Rectal smooth muscle tissue (tissue), 1 donor: ENCODE measurements at regions not wholly inside any gene's neighbourhood (a gene's known extent, or its start where the extent isn't known, plus 50 kb on each side); places are given as distances from the start of the nearest gene placed in this dataset.

Source experiments
- H3K27ac ChIP-seq: one replicate; pipeline ENCODE4 v1.7.0; 2013; ENCODE audit warnings: low read depth, low read length, inconsistent platforms
- H3K27me3 ChIP-seq: one replicate; pipeline ENCODE4 v1.7.0; 2013; ENCODE audit warnings: low read length; ENCODE audit not compliant: control insufficient read depth, insufficient read depth
- H3K36me3 ChIP-seq: one replicate; pipeline ENCODE4 v1.7.0; 2013; ENCODE audit warnings: low read length; ENCODE audit not compliant: control insufficient read depth, insufficient read depth
- H3K4me1 ChIP-seq: one replicate; pipeline ENCODE4 v1.7.0; 2013; ENCODE audit warnings: low read length; ENCODE audit not compliant: control insufficient read depth, insufficient read depth
- H3K4me3 ChIP-seq: one replicate; pipeline ENCODE4 v1.7.0; 2013; ENCODE audit warnings: low read length
- H3K9ac ChIP-seq: one replicate; pipeline ENCODE4 v1.7.0; 2013; ENCODE audit warnings: low read length

- H3K27me3 ChIP-seq, result no peaks in the 10 kb centered on the region
- no peak overlapping the region for H3K9ac ChIP-seq
- no peak overlapping the region for H3K27ac ChIP-seq
- no peaks in the 10 kb centered on the region for H3K36me3 ChIP-seq
- H3K4me1 ChIP-seq, result no peaks in the 10 kb centered on the region
- H3K4me3 ChIP-seq, result no peak overlapping the region
Observed at GRCh38 chr10:62627983-62628382, 176.5 kb upstream of the ADO start.

- Histone ChIP-seq H3K36me3 (no peaks in the 10 kb centered on the region), H3K4me3 (no peak overlapping the region), H3K27ac (no peak overlapping the region), H3K9ac (no peak overlapping the region), H3K4me1 (no peaks in the 10 kb centered on the region), H3K27me3 (no peaks in the 10 kb centered on the region)
Observed at GRCh38 chr10:62631241-62631640, 173.3 kb upstream of the ADO start.

GRCh38 chr10:62632071-62632809 lies 172.3 kb upstream of the ADO start:
- H3K9ac ChIP-seq, result no peak overlapping the region
- H3K4me3 ChIP-seq, result no peak overlapping the region
- no peaks in the 10 kb centered on the region for H3K36me3 ChIP-seq
- no peaks in the 10 kb centered on the region for H3K4me1 ChIP-seq
- H3K27me3 ChIP-seq, result no peaks in the 10 kb centered on the region
- no peak overlapping the region for H3K27ac ChIP-seq

- Histone ChIP-seq H3K27ac (no peak overlapping the region), H3K9ac (no peak overlapping the region), H3K36me3 (no peaks in the 10 kb centered on the region), H3K27me3 (no peaks in the 10 kb centered on the region), H3K4me1 (no peaks in the 10 kb centered on the region), H3K4me3 (no peak overlapping the region)
Observed at GRCh38 chr10:62633976-62634375, 170.5 kb upstream of the ADO start.

- no peak overlapping the region for H3K27ac ChIP-seq
- no peak overlapping the region for H3K9ac ChIP-seq
- no peak overlapping the region for H3K4me3 ChIP-seq
- no peaks in the 10 kb centered on the region for H3K27me3 ChIP-seq
- no peaks in the 10 kb centered on the region for H3K4me1 ChIP-seq
- H3K36me3 ChIP-seq, result no peaks in the 10 kb centered on the region
Observed at GRCh38 chr10:62634576-62634975, 169.9 kb upstream of the ADO start.

- no peaks in the 10 kb centered on the region for H3K27me3 ChIP-seq
- no peak overlapping the region for H3K9ac ChIP-seq
- no peaks in the 10 kb centered on the region for H3K36me3 ChIP-seq
- H3K4me1 ChIP-seq, result no peaks in the 10 kb centered on the region
- no peak overlapping the region for H3K4me3 ChIP-seq
- no peak overlapping the region for H3K27ac ChIP-seq
Observed at GRCh38 chr10:62635127-62635526, 169.4 kb upstream of the ADO start.

- Histone ChIP-seq H3K4me3 (no peak overlapping the region), H3K27me3 (no peaks in the 10 kb centered on the region), H3K36me3 (no peaks in the 10 kb centered on the region), H3K9ac (no peak overlapping the region), H3K27ac (no peak overlapping the region), H3K4me1 (no peaks in the 10 kb centered on the region)
Observed at GRCh38 chr10:62636825-62637248, 167.7 kb upstream of the ADO start.

GRCh38 chr10:62637249-62638061 lies 167.1 kb upstream of the ADO start:
- H3K27ac ChIP-seq, result peak overlapping the region; percentile 7
- H3K4me1 ChIP-seq, result no peaks in the 10 kb centered on the region
- H3K4me3 ChIP-seq, result no peak overlapping the region
- no peaks in the 10 kb centered on the region for H3K27me3 ChIP-seq
- no peaks in the 10 kb centered on the region for H3K36me3 ChIP-seq
- H3K9ac ChIP-seq, result no peak overlapping the region

GRCh38 chr10:62638062-62638477 lies 166.4 kb upstream of the ADO start:
- Histone ChIP-seq H3K4me3 (no peak overlapping the region), H3K27me3 (no peaks in the 10 kb centered on the region), H3K9ac (no peak overlapping the region), H3K27ac (peak overlapping the region; percentile 7), H3K4me1 (no peaks in the 10 kb centered on the region), H3K36me3 (no peaks in the 10 kb centered on the region)

GRCh38 chr10:62639144-62639543 lies 165.4 kb upstream of the ADO start:
- no peak overlapping the region for H3K27ac ChIP-seq
- H3K4me3 ChIP-seq, result no peak overlapping the region
- H3K4me1 ChIP-seq, result no peaks in the 10 kb centered on the region

GRCh38 chr10:62640411-62640810 lies 164.1 kb upstream of the ADO start:
- Histone ChIP-seq H3K27me3 (no peaks in the 10 kb centered on the region), H3K9ac (no peak overlapping the region), H3K4me3 (no peak overlapping the region), H3K27ac (no peak overlapping the region), H3K4me1 (no peaks in the 10 kb centered on the region), H3K36me3 (no peaks in the 10 kb centered on the region)

More at GRCh38 chr10:62639144-62639543, 165.4 kb upstream of the ADO start:
- no peaks in the 10 kb centered on the region for H3K27me3 ChIP-seq
- no peaks in the 10 kb centered on the region for H3K36me3 ChIP-seq
- H3K9ac ChIP-seq, result no peak overlapping the region

GRCh38 chr10:62643606-62644587 lies 160.6 kb upstream of the ADO start:
- no peak overlapping the region for H3K9ac ChIP-seq
- no peaks in the 10 kb centered on the region for H3K4me1 ChIP-seq
- H3K27ac ChIP-seq, result no peak overlapping the region
- no peaks in the 10 kb centered on the region for H3K36me3 ChIP-seq
- no peaks in the 10 kb centered on the region for H3K27me3 ChIP-seq
- H3K4me3 ChIP-seq, result no peak overlapping the region
